ENCODE measurements at regions not wholly inside any gene's neighbourhood (a gene's known extent, or its start where the extent isn't known, plus 50 kb on each side); places are given as distances from the start of the nearest gene placed in this dataset.

- TF ChIP-seq EZH2 (IDR thresholded peaks at IDR 0.05; ENCODE audit: low read length), result no peak
- TF ChIP-seq CTCF (optimal IDR thresholded peaks at IDR 0.05 in 1 of 3, IDR thresholded peaks at IDR 0.05 in 1 of 3, conservative IDR thresholded peaks at IDR 0.05 in 1 of 3; ENCODE audit: extremely low read depth in 1 of 3, insufficient read depth in 2 of 3, low read length in 3 of 3), result no peak
Measured at GRCh38 chr20:50242548-50242862, 51.9 kb downstream of the CEBPB start.

All from keratinocyte (primary cell).